Loucy (cell line): ENCODE measurements at regions not wholly inside any gene's neighbourhood (a gene's known extent, or its start where the extent isn't known, plus 50 kb on each side); places are given as distances from the start of the nearest gene placed in this dataset.

Experiments used
- H2AFZ ChIP-seq: fragments of 200-600 bp; sonication (generic); 2 replicates; pipeline ENCODE4 v1.6.0; 2016; ENCODE audit warnings: antibody characterized with exemption, mild to moderate bottlenecking, low read length, moderate library complexity
- H3F3A ChIP-seq: fragments of 200-600 bp; 2 replicates; pipeline ENCODE4 v1.6.0; 2016; ENCODE audit warnings: antibody characterized with exemption, low read depth, mild to moderate bottlenecking
- H3K27me3 ChIP-seq: fragments of 200-600 bp; sonication (generic); 2 replicates; pipeline ENCODE4 v1.6.1; 2014; ENCODE audit warnings: low read length, mild to moderate bottlenecking; ENCODE audit not compliant: insufficient read depth, poor library complexity, severe bottlenecking
- H3K36me3 ChIP-seq: fragments of 200-600 bp; sonication (generic); 2 replicates; pipeline ENCODE4 v1.6.1; 2016; ENCODE audit warnings: low read length; ENCODE audit not compliant: insufficient read depth
- H3K4me1 ChIP-seq: fragments of 200-600 bp; sonication (generic); 2 replicates; pipeline ENCODE4 v1.5.1; 2014; ENCODE audit warnings: low read length, mild to moderate bottlenecking; ENCODE audit not compliant: insufficient read depth, poor library complexity, severe bottlenecking
- H3K4me2 ChIP-seq: fragments of 200-600 bp; sonication (generic); 2 replicates; pipeline ENCODE4 v1.6.0; 2014; ENCODE audit warnings: antibody characterized with exemption, low read length, low read depth, mild to moderate bottlenecking; ENCODE audit not compliant: poor library complexity, severe bottlenecking
- H3K4me3 ChIP-seq: fragments of 200-600 bp; sonication (generic); 2 replicates; pipeline ENCODE4 v1.5.1; 2014; ENCODE audit warnings: low read length, mild to moderate bottlenecking, mixed read lengths; ENCODE audit not compliant: poor library complexity, severe bottlenecking
- H3K79me2 ChIP-seq: fragments of 200-600 bp; sonication (generic); 2 replicates; pipeline ENCODE4 v1.6.1; 2014; ENCODE audit warnings: low read length; ENCODE audit not compliant: insufficient read depth
- H3K9ac ChIP-seq: fragments of 200-600 bp; sonication (generic); 2 replicates; pipeline ENCODE4 v1.6.0; 2014; ENCODE audit warnings: mild to moderate bottlenecking, low read depth, low read length, moderate library complexity; ENCODE audit not compliant: poor library complexity, severe bottlenecking
- H3K9me2 ChIP-seq: fragments of 200-600 bp; sonication (generic); replicated peaks from 2 replicates; pipeline ENCODE4 v1.6.1; 2016; ENCODE audit warnings: low read depth, low read length, mixed read lengths
- H3K9me3 ChIP-seq: fragments of 200-600 bp; sonication (generic); 2 replicates; pipeline ENCODE4 v1.6.1; 2014; ENCODE audit warnings: mild to moderate bottlenecking, antibody characterized with exemption, low read length, low read depth; ENCODE audit not compliant: insufficient read depth
- H4K20me1 ChIP-seq: fragments of 200-600 bp; sonication (generic); 2 replicates; pipeline ENCODE4 v1.6.0; 2014; ENCODE audit warnings: antibody characterized with exemption, low read length, mild to moderate bottlenecking; ENCODE audit not compliant: insufficient read depth, poor library complexity, severe bottlenecking
- CTCF ChIP-seq: fragments of 200-600 bp; sonication (generic); conservative IDR thresholded peaks from 2 replicates; pipeline ENCODE4 v1.5.1; 2014; ENCODE audit warnings: mild to moderate bottlenecking, antibody characterized with exemption, low read length
- EZH2phosphoT487 ChIP-seq: fragments of 200-600 bp; IDR thresholded peaks from 2 replicates; pipeline ENCODE4 v1.6.1; 2018; ENCODE audit warnings: antibody characterized with exemption, mild to moderate bottlenecking, moderate library complexity, borderline replicate concordance

- Histone ChIP-seq H3K36me3 (no peaks in the 10 kb centered on the region), H3K9me3 (no peaks in the 10 kb centered on the region), H4K20me1 (no peaks in the 10 kb centered on the region), H2AFZ (no peak overlapping the region), H3K9ac (peak overlapping the region; percentile 62), H3K27me3 (no peaks in the 10 kb centered on the region), H3K4me3 (peak overlapping the region; percentile 22), H3F3A (peaks cover 12% of the 10 kb centered on the region; the same call in 1 of the 2 replicates), H3K9me2 (no peaks in the 10 kb centered on the region), H3K4me1 (peaks cover 53% of the 10 kb centered on the region), H3K4me2 (peak overlapping the region; percentile 57), H3K79me2 (peaks cover 50% of the 10 kb centered on the region; the same call in 1 of the 2 replicates)
- TF ChIP-seq CTCF (no peak), EZH2phosphoT487 (no peak)
Observed at GRCh38 chr6:81997090-81997926, 244.8 kb upstream of the TENT5A start.

GRCh38 chr6:81996414-81996813, 243.9 kb upstream of the TENT5A start:
- H2AFZ ChIP-seq, result no peak overlapping the region
- H3K79me2 ChIP-seq, result peaks cover 49% of the 10 kb centered on the region; the same call in 1 of the 2 replicates
- no peaks in the 10 kb centered on the region for H3K9me3 ChIP-seq
- H4K20me1 ChIP-seq, result no peaks in the 10 kb centered on the region
- H3K4me2 ChIP-seq, result peak overlapping the region; percentile 57
- H3K9ac ChIP-seq, result peak overlapping the region; percentile 62
- H3K27me3 ChIP-seq, result no peaks in the 10 kb centered on the region
- no peaks in the 10 kb centered on the region for H3K36me3 ChIP-seq
- peak overlapping the region; percentile 22 for H3K4me3 ChIP-seq
- TF ChIP-seq EZH2phosphoT487 (no peak), CTCF (no peak)
- no peaks in the 10 kb centered on the region for H3K9me2 ChIP-seq
- peaks cover 12% of the 10 kb centered on the region; the same call in 1 of the 2 replicates for H3F3A ChIP-seq
- H3K4me1 ChIP-seq, result peaks cover 53% of the 10 kb centered on the region

GRCh38 chr6:81995548-81996289, 243.2 kb upstream of the TENT5A start:
- peak overlapping the region; percentile 70; the same call in 1 of the 2 replicates for H2AFZ ChIP-seq
- H3K4me2 ChIP-seq, result peak overlapping the region; percentile 57

More at GRCh38 chr6:81995548-81996289, 243.2 kb upstream of the TENT5A start:
- peak overlapping the region; percentile 53 for H3K9ac ChIP-seq
- H3K9me3 ChIP-seq, result no peaks in the 10 kb centered on the region
- H3K4me3 ChIP-seq, result peak overlapping the region; percentile 11
- peaks cover 12% of the 10 kb centered on the region; the same call in 1 of the 2 replicates for H3F3A ChIP-seq
- H3K27me3 ChIP-seq, result no peaks in the 10 kb centered on the region
- TF ChIP-seq EZH2phosphoT487 (no peak), CTCF (no peak)
- H3K9me2 ChIP-seq, result no peaks in the 10 kb centered on the region
- no peaks in the 10 kb centered on the region for H4K20me1 ChIP-seq
- H3K4me1 ChIP-seq, result peaks cover 53% of the 10 kb centered on the region
- no peaks in the 10 kb centered on the region for H3K36me3 ChIP-seq
- H3K79me2 ChIP-seq, result peaks cover 49% of the 10 kb centered on the region; the same call in 1 of the 2 replicates
